ENCODE measurements at regions not wholly inside any gene's neighbourhood (a gene's known extent, or its start where the extent isn't known, plus 50 kb on each side); places are given as distances from the start of the nearest gene placed in this dataset.

DNA sequence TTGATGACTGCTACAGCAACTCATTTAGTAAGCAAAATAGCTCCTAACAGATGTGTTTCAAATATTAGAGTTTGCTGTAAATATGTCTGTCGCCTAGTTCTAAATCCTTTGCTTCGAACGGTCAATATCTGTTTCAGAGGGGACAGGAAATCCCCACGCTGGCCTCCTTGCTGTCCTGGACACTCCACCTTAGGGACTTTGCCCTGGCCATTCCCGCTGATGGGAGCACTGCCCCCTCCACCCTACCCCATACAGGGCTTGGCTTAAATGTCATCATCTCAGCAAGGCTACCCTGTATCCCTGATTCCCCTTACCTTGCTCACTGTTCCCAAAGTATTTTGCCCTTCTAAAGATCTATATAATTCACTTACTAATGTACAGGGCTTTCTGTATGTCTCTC is 86.1 kb upstream of the HIVEP3 start:
- TF ChIP-seq POLR2A (IDR thresholded peaks at IDR 0.05) = no peak
- TF ChIP-seq, protein P1, sequence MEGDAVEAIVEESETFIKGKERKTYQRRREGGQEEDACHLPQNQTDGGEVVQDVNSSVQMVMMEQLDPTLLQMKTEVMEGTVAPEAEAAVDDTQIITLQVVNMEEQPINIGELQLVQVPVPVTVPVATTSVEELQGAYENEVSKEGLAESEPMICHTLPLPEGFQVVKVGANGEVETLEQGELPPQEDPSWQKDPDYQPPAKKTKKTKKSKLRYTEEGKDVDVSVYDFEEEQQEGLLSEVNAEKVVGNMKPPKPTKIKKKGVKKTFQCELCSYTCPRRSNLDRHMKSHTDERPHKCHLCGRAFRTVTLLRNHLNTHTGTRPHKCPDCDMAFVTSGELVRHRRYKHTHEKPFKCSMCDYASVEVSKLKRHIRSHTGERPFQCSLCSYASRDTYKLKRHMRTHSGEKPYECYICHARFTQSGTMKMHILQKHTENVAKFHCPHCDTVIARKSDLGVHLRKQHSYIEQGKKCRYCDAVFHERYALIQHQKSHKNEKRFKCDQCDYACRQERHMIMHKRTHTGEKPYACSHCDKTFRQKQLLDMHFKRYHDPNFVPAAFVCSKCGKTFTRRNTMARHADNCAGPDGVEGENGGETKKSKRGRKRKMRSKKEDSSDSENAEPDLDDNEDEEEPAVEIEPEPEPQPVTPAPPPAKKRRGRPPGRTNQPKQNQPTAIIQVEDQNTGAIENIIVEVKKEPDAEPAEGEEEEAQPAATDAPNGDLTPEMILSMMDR (IDR thresholded peaks at IDR 0.05) = no peak
